ENCODE measurements at regions not wholly inside any gene's neighbourhood (a gene's known extent, or its start where the extent isn't known, plus 50 kb on each side); places are given as distances from the start of the nearest gene placed in this dataset.

GRCh38 chr10:36362257-36362656 is 720.2 kb upstream of the FZD8 start:
- no peak overlapping the region for H3K4me2 ChIP-seq (ENCODE audit: low read length)
- no peak for ATAC-seq
- CTCF ChIA-PET = no interaction called here
- no peak overlapping the region for H3K27ac ChIP-seq (ENCODE audit: low read depth, low read length)
- RAD21 ChIA-PET (ENCODE audit: low non-redundant PET in 1 of 2, low total read pairs in 2 of 2, uncharacterized antibody in 2 of 2, unreplicated experiment in 2 of 2) = no interaction called here
- no peak for TF ChIP-seq EZH2 (IDR thresholded peaks at IDR 0.05)
- no peak for TF ChIP-seq EGR1 (IDR thresholded peaks at IDR 0.05; ENCODE audit: low read depth)
- TF ChIP-seq SP1 (IDR thresholded peaks at IDR 0.05; ENCODE audit: low read depth) = no peak
- no peak for TF ChIP-seq TCF7L2 (IDR thresholded peaks at IDR 0.05; ENCODE audit: borderline replicate concordance, extremely low read depth, insufficient read depth, insufficient read length)
- TF ChIP-seq ZBTB33 (IDR thresholded peaks at IDR 0.05; ENCODE audit: extremely low read depth, insufficient replicate concordance, low read length) = no peak
- H3K27me3 ChIP-seq (ENCODE audit: insufficient read depth, low read length) = no peaks in the 10 kb centered on the region
- no TSS peak for BruUV-seq (replicated peaks)
- no peaks in the 10 kb centered on the region for H3K4me1 ChIP-seq (ENCODE audit: control insufficient read depth in 1 of 2, insufficient read depth in 2 of 2, low read length in 2 of 2)
- no peak overlapping the region for H2AFZ ChIP-seq (ENCODE audit: low read depth, low read length, poor library complexity, severe bottlenecking)
- H3K36me3 ChIP-seq (ENCODE audit: control insufficient read depth in 1 of 2, insufficient read depth in 2 of 2, low read length in 2 of 2) = no peaks in the 10 kb centered on the region
- POLR2A ChIA-PET = no interaction called here
- H3K9me2 ChIP-seq (ENCODE audit: insufficient read depth) = no peaks in the 10 kb centered on the region
- intact Hi-C loops (cut with micrococcal nuclease) = no loop called here
- no peaks in the 10 kb centered on the region for H4K20me1 ChIP-seq (ENCODE audit: insufficient read depth)
- H3K9me3 ChIP-seq (ENCODE audit: control insufficient read depth in 1 of 2, insufficient read depth in 1 of 2, low read depth in 1 of 2, low read length in 2 of 2) = peaks cover 12 to 20% of the 10 kb centered on the region in 2 experiments; a peak in 2 of 4 replicates
- no peak overlapping the region for H3K4me3 ChIP-seq (replicated peaks in 1 of 2; ENCODE audit: low read depth in 1 of 2, low read length in 2 of 2)
- DNase-seq (ENCODE audit: low read depth, low spot score) = no peak
- no peaks in the 10 kb centered on the region for H3K79me2 ChIP-seq (ENCODE audit: insufficient read depth, low read length)
- H3K9ac ChIP-seq (ENCODE audit: low read length) = no peak overlapping the region

- H3K36me3 ChIP-seq (ENCODE audit: control insufficient read depth in 1 of 2, insufficient read depth in 2 of 2, low read length in 2 of 2) = no peaks in the 10 kb centered on the region
- peaks cover 12 to 19% of the 10 kb centered on the region in 2 experiments; a peak in 2 of 4 replicates for H3K9me3 ChIP-seq (ENCODE audit: control insufficient read depth in 1 of 2, insufficient read depth in 1 of 2, low read depth in 1 of 2, low read length in 2 of 2)
- H3K27ac ChIP-seq (ENCODE audit: low read depth, low read length) = no peak overlapping the region
- POLR2A ChIA-PET = no interaction called here
- H3K27me3 ChIP-seq (ENCODE audit: insufficient read depth, low read length) = no peaks in the 10 kb centered on the region
- H3K4me3 ChIP-seq (replicated peaks in 1 of 2; ENCODE audit: low read depth in 1 of 2, low read length in 2 of 2) = no peak overlapping the region
- H3K9ac ChIP-seq (ENCODE audit: low read length) = no peak overlapping the region
- H3K4me1 ChIP-seq (ENCODE audit: control insufficient read depth in 1 of 2, insufficient read depth in 2 of 2, low read length in 2 of 2) = no peaks in the 10 kb centered on the region
- no peaks in the 10 kb centered on the region for H4K20me1 ChIP-seq (ENCODE audit: insufficient read depth)
- ATAC-seq (no peak), DNase-seq (ENCODE audit: low read depth, low spot score) (no peak)
- H3K9me2 ChIP-seq (ENCODE audit: insufficient read depth) = no peaks in the 10 kb centered on the region
- H3K79me2 ChIP-seq (ENCODE audit: insufficient read depth, low read length) = no peaks in the 10 kb centered on the region
- BruUV-seq (replicated peaks) = no TSS peak
- RAD21 ChIA-PET (ENCODE audit: low non-redundant PET in 1 of 2, low total read pairs in 2 of 2, uncharacterized antibody in 2 of 2, unreplicated experiment in 2 of 2) = no interaction called here
- no peak overlapping the region for H2AFZ ChIP-seq (ENCODE audit: low read depth, low read length, poor library complexity, severe bottlenecking)
- CTCF ChIA-PET = no interaction called here
- intact Hi-C loops (cut with micrococcal nuclease) = no loop called here
- no peak overlapping the region for H3K4me2 ChIP-seq (ENCODE audit: low read length)
- TF ChIP-seq CEBPB (IDR thresholded peaks at IDR 0.05; ENCODE audit: low read depth) = no peak
- TF ChIP-seq EGR1 (IDR thresholded peaks at IDR 0.05; ENCODE audit: low read depth) = no peak
- no peak for TF ChIP-seq POLR2A (IDR thresholded peaks at IDR 0.05; ENCODE audit: borderline replicate concordance, extremely low read depth, insufficient read depth, insufficient read length)
- TF ChIP-seq CBX3 (IDR thresholded peaks at IDR 0.05; ENCODE audit: low read depth) = no peak
- TF ChIP-seq RAD21 (IDR thresholded peaks at IDR 0.05; ENCODE audit: low read depth) = no peak
- no peak for TF ChIP-seq JUND (IDR thresholded peaks at IDR 0.05)
- TF ChIP-seq MAX (IDR thresholded peaks at IDR 0.05) = no peak
- TF ChIP-seq ZBTB33 (IDR thresholded peaks at IDR 0.05; ENCODE audit: extremely low read depth, insufficient replicate concordance, low read length) = no peak
- no peak for TF ChIP-seq TCF7L2 (IDR thresholded peaks at IDR 0.05; ENCODE audit: borderline replicate concordance, extremely low read depth, insufficient read depth, insufficient read length)
- TF ChIP-seq EZH2 (IDR thresholded peaks at IDR 0.05) = no peak
- TF ChIP-seq YY1 (IDR thresholded peaks at IDR 0.05; ENCODE audit: extremely low read depth, insufficient replicate concordance, low read depth, low read length) = no peak
- TF ChIP-seq SRF (IDR thresholded peaks at IDR 0.05; ENCODE audit: low read depth) = no peak
- TF ChIP-seq SP1 (IDR thresholded peaks at IDR 0.05; ENCODE audit: low read depth) = no peak
Measured at GRCh38 chr10:36358736-36359135, 716.6 kb upstream of the FZD8 start.
